ENCODE measurements at regions not wholly inside any gene's neighbourhood (a gene's known extent, or its start where the extent isn't known, plus 50 kb on each side); places are given as distances from the start of the nearest gene placed in this dataset.

- TF ChIP-seq POLR2AphosphoS5 (IDR thresholded peaks at IDR 0.05) (no peak), POLR2A (IDR thresholded peaks at IDR 0.05) (no peak)
- TF ChIP-seq, protein P1, sequence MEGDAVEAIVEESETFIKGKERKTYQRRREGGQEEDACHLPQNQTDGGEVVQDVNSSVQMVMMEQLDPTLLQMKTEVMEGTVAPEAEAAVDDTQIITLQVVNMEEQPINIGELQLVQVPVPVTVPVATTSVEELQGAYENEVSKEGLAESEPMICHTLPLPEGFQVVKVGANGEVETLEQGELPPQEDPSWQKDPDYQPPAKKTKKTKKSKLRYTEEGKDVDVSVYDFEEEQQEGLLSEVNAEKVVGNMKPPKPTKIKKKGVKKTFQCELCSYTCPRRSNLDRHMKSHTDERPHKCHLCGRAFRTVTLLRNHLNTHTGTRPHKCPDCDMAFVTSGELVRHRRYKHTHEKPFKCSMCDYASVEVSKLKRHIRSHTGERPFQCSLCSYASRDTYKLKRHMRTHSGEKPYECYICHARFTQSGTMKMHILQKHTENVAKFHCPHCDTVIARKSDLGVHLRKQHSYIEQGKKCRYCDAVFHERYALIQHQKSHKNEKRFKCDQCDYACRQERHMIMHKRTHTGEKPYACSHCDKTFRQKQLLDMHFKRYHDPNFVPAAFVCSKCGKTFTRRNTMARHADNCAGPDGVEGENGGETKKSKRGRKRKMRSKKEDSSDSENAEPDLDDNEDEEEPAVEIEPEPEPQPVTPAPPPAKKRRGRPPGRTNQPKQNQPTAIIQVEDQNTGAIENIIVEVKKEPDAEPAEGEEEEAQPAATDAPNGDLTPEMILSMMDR (IDR thresholded peaks at IDR 0.05 in 8 of 11, conservative IDR thresholded peaks at IDR 0.05 in 3 of 11) = no peak
- 92 to 100% (median 96%) methylated on average over 1 of the region's 1 CpG for WGBS, 5 donors
- H3K4me1 ChIP-seq = peaks cover 0 to 13% (median 2%) of the 10 kb centered on the region in 6 donors
- H3K27me3 ChIP-seq (replicated peaks in 1 of 7) = peaks cover 0 to 22% (median 0%) of the 10 kb centered on the region in 7 donors
- H3K4me3 ChIP-seq = no peak overlapping the region
- no peaks in the 10 kb centered on the region for H3K36me3 ChIP-seq
- no peaks in the 10 kb centered on the region for H3K9me3 ChIP-seq
- DNase-seq = no peak
- intact Hi-C loops (cut with DNase I; ENCODE audit: low total_unique reads) = no loop called here
- no peak overlapping the region for H3K27ac ChIP-seq
These were observed 59.4 kb upstream of the COL13A1 start for GRCh38 chr10:69742356-69742695.

DNA sequence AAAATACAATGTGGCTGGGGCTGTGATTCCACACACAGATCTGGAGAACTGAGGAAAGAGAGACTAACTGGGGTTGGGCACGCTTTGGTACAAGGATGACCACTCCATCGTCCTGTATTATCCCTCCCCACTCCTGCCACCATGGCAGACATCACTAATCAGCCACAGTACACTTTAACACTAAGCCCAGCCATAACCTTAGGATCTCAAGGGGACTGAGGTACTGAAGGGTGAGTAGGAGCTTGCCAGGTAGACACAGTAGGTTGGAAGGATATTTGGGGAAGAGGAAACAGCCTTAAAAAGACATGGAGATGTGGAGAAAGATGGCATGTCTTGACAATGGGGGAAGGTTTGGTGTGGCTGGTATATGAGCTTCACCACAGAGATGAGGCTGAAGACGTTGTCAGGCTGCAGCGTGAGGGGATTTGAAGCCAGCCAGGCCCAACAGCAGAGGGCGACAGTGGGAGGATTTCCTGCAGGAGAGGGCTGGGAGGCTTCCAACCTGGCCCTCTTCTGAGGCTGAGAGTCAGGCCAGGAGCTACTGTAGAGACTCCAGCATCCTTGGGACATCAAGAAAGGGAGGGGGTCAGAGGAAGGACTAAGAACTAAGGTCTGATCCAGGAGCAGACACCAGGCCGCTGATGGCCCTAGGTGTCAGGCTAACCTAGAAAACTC is 58.6 kb upstream of the COL13A1 start:
- TF ChIP-seq POLR2A (IDR thresholded peaks at IDR 0.05) = no peak
- TF ChIP-seq, protein P1 (IDR thresholded peaks at IDR 0.05 in 8 of 11, conservative IDR thresholded peaks at IDR 0.05 in 3 of 11) = peak in 5 of 11 experiments; percentile 11 to 45 (median 25)
- no peak for TF ChIP-seq POLR2AphosphoS5 (IDR thresholded peaks at IDR 0.05)
- DNase-seq = no peak
- Histone ChIP-seq H3K27ac (no peak overlapping the region), H3K36me3 (no peaks in the 10 kb centered on the region), H3K4me1 (peaks cover 0 to 13% (median 2%) of the 10 kb centered on the region in 6 donors), H3K27me3 (replicated peaks in 1 of 7) (peaks cover 0 to 26% (median 0%) of the 10 kb centered on the region in 7 donors), H3K9me3 (no peaks in the 10 kb centered on the region), H3K4me3 (no peak overlapping the region)
- intact Hi-C loops (cut with DNase I; ENCODE audit: low total_unique reads) = no loop called here
- 65 to 77% (median 66%) methylated on average over 5 to 6 of the region's 6 CpGs for WGBS, 5 donors

DNA sequence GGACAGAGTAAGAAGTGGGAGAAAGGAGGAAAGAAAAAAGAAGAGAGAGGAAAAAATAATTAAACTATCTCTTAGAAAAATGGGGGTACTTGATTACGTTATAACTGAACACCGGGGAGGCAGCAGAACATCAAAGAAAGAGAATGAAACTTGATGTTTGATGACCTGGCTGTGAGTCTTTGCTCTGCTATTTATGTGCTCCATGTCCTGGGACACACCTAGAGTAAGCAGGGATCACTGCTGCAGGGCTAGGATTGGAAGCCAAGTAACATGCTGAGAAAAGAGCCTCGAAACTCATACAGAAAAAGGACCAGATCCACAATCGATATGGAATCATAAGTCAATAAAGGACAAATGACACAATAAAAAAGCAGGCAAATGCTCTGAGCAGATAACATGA is 56.7 kb upstream of the COL13A1 start:
- intact Hi-C loops (cut with DNase I; ENCODE audit: low total_unique reads) = no loop called here
- Histone ChIP-seq H3K27ac (no peak overlapping the region), H3K9me3 (no peaks in the 10 kb centered on the region), H3K36me3 (no peaks in the 10 kb centered on the region), H3K4me3 (no peak overlapping the region), H3K27me3 (replicated peaks in 1 of 7) (peaks cover 0 to 35% (median 0%) of the 10 kb centered on the region in 7 donors), H3K4me1 (peaks cover 0 to 3% (median 0%) of the 10 kb centered on the region in 6 donors)
- 86 to 95% (median 89%) methylated on average over 4 of the region's 4 CpGs for WGBS, 5 donors
- TF ChIP-seq POLR2A (IDR thresholded peaks at IDR 0.05) (no peak), POLR2AphosphoS5 (IDR thresholded peaks at IDR 0.05) (no peak)
- TF ChIP-seq, protein P1 (IDR thresholded peaks at IDR 0.05 in 8 of 11, conservative IDR thresholded peaks at IDR 0.05 in 3 of 11) = no peak
- DNase-seq = no peak

GRCh38 chr10:69745698-69746097 is 56.0 kb upstream of the COL13A1 start:
- WGBS, 5 donors = 67 to 86% (median 75%) methylated on average over 2 of the region's 2 CpGs
- Histone ChIP-seq H3K9me3 (no peaks in the 10 kb centered on the region), H3K27me3 (replicated peaks in 1 of 7) (peaks cover 0 to 32% (median 0%) of the 10 kb centered on the region in 7 donors), H3K4me3 (no peak overlapping the region), H3K27ac (no peak overlapping the region), H3K4me1 (no peaks in the 10 kb centered on the region), H3K36me3 (no peaks in the 10 kb centered on the region)
- TF ChIP-seq, protein P1 (IDR thresholded peaks at IDR 0.05 in 8 of 11, conservative IDR thresholded peaks at IDR 0.05 in 3 of 11) = no peak
- TF ChIP-seq POLR2AphosphoS5 (IDR thresholded peaks at IDR 0.05) = no peak
- intact Hi-C loops (cut with DNase I; ENCODE audit: low total_unique reads) = no loop called here
- no peak for DNase-seq
